ENCODE measurements at regions not wholly inside any gene's neighbourhood (a gene's known extent, or its start where the extent isn't known, plus 50 kb on each side); places are given as distances from the start of the nearest gene placed in this dataset.

DNA sequence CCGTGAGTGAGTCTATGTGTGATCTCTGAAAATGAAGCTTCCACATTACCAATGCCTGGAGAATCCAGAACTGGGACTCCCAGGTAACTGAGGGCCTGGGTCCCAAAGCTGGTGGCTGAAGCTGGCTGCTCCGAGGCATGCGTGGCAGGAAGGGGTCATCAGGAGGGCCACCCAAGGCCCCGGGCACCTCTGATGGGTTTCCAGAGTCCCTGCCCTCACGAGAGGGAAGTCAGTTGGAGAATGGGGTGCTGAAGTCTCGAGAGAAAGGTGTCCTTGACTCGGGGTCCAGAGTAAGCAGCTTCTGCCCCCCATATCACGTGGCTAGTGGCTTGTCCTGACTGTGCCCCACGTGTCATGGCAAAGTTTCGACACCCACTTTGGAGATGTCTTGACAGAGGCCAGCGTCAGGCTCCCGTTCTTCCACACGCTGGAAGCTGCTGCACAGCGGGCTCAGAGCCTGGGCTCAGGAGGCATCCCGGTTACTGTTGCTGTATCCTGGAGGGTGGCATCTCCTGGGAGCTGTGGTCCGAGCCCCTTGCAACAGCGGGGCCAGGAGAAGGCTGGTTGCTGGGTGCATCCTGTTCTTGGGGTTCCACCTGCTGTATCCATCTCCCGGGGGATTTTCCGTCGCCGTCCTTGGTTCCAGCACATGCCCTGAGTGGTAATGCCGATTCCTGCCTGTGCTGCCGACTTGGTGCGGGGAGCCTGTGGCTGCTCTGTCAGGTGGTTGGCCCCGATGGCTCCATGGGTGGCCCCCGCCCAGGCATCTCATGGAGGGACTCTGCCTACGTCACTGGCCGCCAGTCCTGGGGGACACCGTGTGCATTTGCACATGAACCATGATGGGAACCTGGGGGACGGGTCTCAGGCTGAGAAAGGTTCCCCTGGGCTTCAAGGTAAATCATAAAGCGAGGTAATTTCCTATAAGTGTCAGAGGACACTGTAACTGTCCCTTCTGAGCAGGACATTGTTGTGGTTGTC lies 183.3 kb upstream of the HDAC4 start:
- no peaks in the 10 kb centered on the region for H3K36me3 ChIP-seq
- no peaks in the 10 kb centered on the region for H3K9me3 ChIP-seq (replicated peaks in 1 of 11)
- no peak for TF ChIP-seq Cebpa-rat (IDR thresholded peaks at IDR 0.05)
- no peaks in the 10 kb centered on the region for H3K27me3 ChIP-seq
- H3K4me2 ChIP-seq, result peak overlapping the region in 5 of 11 experiments; percentile 41 to 96 (median 90); a peak in 7 of 22 replicates
- H3K4me1 ChIP-seq, result peaks cover 27 to 70% (median 55%) of the 10 kb centered on the region in 10 experiments
- H3K9ac ChIP-seq, result no peak overlapping the region
- no peaks in the 10 kb centered on the region for H4K20me1 ChIP-seq
- H3K4me3 ChIP-seq, result no peak overlapping the region
- H3K27ac ChIP-seq, result no peak overlapping the region

DNA sequence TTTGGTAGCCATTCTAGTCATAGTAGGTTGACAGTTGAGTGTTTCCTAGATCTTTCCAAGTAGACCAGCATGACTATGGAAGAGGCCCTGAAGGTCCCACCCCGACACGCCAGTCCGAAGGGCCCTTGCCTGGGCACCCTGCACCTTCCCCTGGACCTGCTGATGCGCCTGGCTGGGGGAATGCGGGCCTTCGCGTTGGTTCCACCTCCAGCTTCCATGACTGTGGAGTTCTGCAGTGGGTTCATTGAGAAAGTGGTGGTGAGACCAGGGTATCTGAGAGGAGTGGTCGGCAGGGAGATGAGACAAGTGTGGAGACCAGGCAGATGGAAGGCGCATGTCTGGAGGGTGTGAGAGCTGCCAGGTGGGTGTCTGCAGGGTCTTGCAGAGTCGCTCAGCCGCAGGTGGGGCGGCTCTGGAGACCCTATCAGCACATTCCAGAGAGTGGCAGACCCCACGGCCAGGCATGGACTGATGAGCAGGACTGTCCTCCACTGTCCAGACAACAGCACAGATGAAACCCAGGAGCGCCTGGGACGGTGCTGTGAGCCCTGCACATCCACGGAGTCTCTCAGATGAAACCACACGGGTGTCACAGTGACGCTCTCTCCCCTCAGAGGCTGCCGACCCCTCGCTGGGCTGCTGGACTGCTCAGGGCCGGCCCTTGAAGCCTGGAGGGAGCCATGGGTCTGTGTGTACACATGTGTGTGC lies 182.5 kb upstream of the HDAC4 start:
- no peaks in the 10 kb centered on the region for H3K9me3 ChIP-seq (replicated peaks in 1 of 11)
- no peak overlapping the region for H3K4me3 ChIP-seq
- H3K4me2 ChIP-seq, result no peak overlapping the region
- no peaks in the 10 kb centered on the region for H3K36me3 ChIP-seq
- no peak overlapping the region for H3K9ac ChIP-seq
- no peaks in the 10 kb centered on the region for H4K20me1 ChIP-seq
- no peaks in the 10 kb centered on the region for H3K27me3 ChIP-seq
- TF ChIP-seq Cebpa-rat (IDR thresholded peaks at IDR 0.05), result no peak
- peaks cover 19 to 64% (median 48%) of the 10 kb centered on the region in 10 experiments for H3K4me1 ChIP-seq
- no peak overlapping the region for H3K27ac ChIP-seq

DNA sequence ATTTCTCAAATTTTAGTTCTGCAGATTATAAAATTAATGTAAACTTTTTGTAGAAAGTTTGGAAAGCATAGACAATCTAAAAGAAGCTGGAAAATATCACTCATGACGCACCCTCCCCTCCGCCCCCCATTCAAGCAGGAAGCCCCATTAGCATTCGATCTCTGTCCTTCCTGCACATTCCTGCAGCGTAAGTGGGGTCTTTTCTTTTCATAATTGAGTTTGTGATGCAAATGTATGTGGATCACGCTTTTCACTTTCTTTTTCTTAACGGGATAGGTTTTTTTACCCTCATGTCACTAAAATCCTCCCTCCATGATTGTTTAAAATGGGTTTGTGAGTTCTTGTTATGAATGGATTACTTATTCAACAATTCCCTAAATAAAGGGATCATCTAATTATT lies 181.7 kb upstream of the HDAC4 start:
- no peaks in the 10 kb centered on the region for H3K9me3 ChIP-seq (replicated peaks in 1 of 11)
- no peaks in the 10 kb centered on the region for H3K27me3 ChIP-seq
- H3K4me3 ChIP-seq, result no peak overlapping the region
- no peak overlapping the region for H3K27ac ChIP-seq
- no peak for TF ChIP-seq Cebpa-rat (IDR thresholded peaks at IDR 0.05)
- H3K4me1 ChIP-seq, result peaks cover 16 to 62% (median 47%) of the 10 kb centered on the region in 10 experiments
- H4K20me1 ChIP-seq, result no peaks in the 10 kb centered on the region
- no peak overlapping the region for H3K9ac ChIP-seq
- no peak overlapping the region for H3K4me2 ChIP-seq
- H3K36me3 ChIP-seq, result no peaks in the 10 kb centered on the region

DNA sequence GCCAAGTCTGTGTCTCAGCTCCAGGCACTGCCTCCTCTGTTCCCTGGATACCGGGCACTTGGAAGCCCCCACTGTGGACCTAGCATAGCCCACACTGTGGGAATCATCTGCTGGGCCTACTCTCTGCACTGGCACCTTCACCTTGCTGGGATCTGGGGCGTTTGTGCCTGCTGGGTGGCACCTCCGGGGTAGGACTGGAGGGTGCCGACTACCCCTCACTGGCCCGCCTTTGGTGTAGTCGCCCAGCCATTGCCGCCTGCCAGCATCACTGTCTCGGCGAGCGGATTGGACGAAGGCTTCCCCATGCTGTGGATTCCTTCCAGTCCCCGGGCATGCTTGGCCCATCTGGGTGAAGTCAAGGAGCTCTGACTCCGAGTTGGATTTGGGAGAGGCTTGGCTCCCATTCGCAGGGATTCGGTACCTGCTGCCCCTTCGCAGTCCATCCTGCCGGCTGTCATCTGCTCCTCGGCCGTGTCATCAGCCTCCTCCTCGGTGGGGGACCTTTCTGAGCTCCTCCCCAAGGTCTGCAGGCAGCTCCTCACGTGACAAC lies 180.6 kb upstream of the HDAC4 start:
- 0 out of 22 replicates have a peak overlapping the region, but pooled peaks of 1 of the 11 experiments have one; percentile 21 for H3K4me2 ChIP-seq
- no peak overlapping the region for H3K9ac ChIP-seq
- no peaks in the 10 kb centered on the region for H3K27me3 ChIP-seq
- no peak for TF ChIP-seq Cebpa-rat (IDR thresholded peaks at IDR 0.05)
- no peaks in the 10 kb centered on the region for H4K20me1 ChIP-seq
- H3K27ac ChIP-seq, result no peak overlapping the region
- H3K4me3 ChIP-seq, result no peak overlapping the region
- H3K9me3 ChIP-seq (replicated peaks in 1 of 11), result no peaks in the 10 kb centered on the region
- no peaks in the 10 kb centered on the region for H3K36me3 ChIP-seq
- peaks cover 12 to 62% (median 46%) of the 10 kb centered on the region in 10 experiments for H3K4me1 ChIP-seq

DNA sequence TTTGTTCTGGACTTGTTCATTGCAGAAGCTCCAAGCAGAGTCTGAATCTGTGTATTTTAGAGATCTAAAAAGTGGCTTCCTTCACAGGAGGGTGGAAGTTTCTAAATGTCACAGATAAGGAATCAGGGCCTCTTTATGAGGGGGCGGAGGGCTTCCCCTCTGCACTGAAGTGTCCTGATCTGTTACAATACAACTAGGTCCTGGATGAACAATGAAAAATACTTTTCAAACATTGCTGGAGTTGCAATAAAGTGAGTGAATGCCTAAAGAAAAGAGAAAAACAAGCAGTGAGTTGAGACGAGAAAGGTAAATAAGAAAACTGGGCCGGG lies 179.3 kb upstream of the HDAC4 start:
- no peaks in the 10 kb centered on the region for H4K20me1 ChIP-seq
- H3K4me3 ChIP-seq, result no peak overlapping the region
- H3K4me1 ChIP-seq, result peaks cover 12 to 51% (median 35%) of the 10 kb centered on the region in 10 experiments
- H3K9ac ChIP-seq, result no peak overlapping the region
- no peak for TF ChIP-seq Cebpa-rat (IDR thresholded peaks at IDR 0.05)
- peak overlapping the region in 9 of 11 experiments; percentile 1 to 51 (median 38); a peak in 9 of 22 replicates for H3K4me2 ChIP-seq
- no peaks in the 10 kb centered on the region for H3K36me3 ChIP-seq
- H3K9me3 ChIP-seq (replicated peaks in 1 of 11), result no peaks in the 10 kb centered on the region
- H3K27ac ChIP-seq, result no peak overlapping the region
- H3K27me3 ChIP-seq, result no peaks in the 10 kb centered on the region

DNA sequence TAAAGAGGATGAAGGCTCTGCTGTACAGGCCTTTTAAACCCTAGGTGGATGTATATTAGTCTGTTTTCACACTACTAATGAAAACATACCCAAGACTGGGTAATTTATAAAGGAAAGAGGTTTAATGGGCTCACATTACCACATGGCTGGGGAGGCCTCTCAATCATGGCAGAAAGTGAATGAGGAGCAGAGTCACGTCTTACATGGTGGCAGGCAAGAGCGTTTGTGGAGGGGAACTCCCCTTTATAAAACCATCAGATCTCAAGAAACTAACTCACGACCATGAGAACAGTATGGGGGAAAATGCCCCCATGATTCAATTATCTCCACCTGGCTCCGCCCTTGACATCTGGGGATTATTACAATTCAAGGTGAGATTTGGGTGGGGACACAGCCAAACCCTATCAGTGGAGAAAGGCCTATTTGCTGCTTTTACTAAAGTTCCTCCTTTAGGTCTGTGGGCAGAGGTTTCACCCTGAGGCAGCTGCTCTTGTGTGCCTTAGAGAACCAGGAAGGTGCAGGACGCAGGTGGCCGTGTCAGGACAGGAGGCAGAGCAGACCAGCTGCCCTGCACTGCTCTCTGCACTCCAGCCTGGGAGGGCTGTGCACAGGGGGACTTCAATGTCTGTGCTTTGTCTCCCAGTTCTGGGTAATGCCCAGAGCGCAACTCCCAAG lies 178.8 kb upstream of the HDAC4 start:
- Histone ChIP-seq H3K27ac (no peak overlapping the region), H3K27me3 (no peaks in the 10 kb centered on the region), H3K9ac (no peak overlapping the region; a peak in 1 of 22 replicates), H3K4me3 (no peak overlapping the region), H3K9me3 (replicated peaks in 1 of 11) (no peaks in the 10 kb centered on the region), H4K20me1 (no peaks in the 10 kb centered on the region), H3K36me3 (no peaks in the 10 kb centered on the region), H3K4me1 (peaks cover 12 to 50% (median 35%) of the 10 kb centered on the region in 10 experiments), H3K4me2 (peak overlapping the region in 9 of 11 experiments; percentile 1 to 51 (median 38); a peak in 11 of 22 replicates)
- no peak for TF ChIP-seq Cebpa-rat (IDR thresholded peaks at IDR 0.05)

DNA sequence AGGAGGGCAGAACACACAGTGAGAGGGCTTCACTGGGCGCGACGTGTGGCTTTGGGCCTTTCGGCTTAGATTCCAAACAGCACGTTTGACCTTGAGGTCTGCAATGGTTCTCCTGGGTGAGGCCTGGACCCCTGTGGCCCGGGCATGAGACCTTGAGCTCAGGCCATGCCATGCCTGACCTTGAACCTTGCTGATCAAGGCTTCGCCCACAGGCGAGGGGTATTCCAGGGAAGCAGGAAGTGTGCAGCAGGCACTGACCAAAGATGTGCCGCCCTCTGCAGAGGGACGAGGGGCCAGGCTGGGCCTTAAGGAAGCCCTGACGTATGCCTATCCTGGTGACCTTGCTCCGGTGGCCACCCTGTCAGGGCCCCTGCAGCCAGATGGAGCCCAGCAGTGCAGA lies 178.3 kb upstream of the HDAC4 start:
- Histone ChIP-seq H3K27me3 (no peaks in the 10 kb centered on the region), H3K4me3 (no peak overlapping the region), H3K9ac (no peak overlapping the region), H3K9me3 (replicated peaks in 1 of 11) (no peaks in the 10 kb centered on the region), H4K20me1 (no peaks in the 10 kb centered on the region), H3K4me1 (peaks cover 12 to 49% (median 35%) of the 10 kb centered on the region in 10 experiments), H3K36me3 (no peaks in the 10 kb centered on the region), H3K27ac (no peak overlapping the region), H3K4me2 (peak overlapping the region in 6 of 11 experiments; percentile 26 to 51 (median 40); a peak in 9 of 22 replicates)
- TF ChIP-seq Cebpa-rat (IDR thresholded peaks at IDR 0.05), result no peak

DNA sequence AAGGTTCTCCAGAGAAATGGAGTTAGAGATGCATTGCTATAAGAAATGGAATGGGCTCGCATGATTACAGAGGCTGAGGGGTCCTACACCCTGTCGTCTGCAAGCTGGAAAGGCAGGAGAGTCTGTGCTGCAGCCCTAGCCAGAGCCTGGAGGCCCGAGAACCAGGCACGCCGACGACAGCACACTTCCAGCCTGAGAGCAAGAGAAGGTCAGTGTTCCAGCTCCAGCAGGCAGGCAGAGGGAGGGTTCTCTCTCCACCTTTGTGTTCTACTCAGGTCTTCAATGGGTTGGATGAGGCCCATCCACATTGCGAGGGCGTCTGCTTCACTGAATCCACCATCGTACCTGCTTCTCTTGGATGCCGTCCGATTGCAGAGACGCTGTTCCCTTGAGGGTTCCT lies 177.6 kb upstream of the HDAC4 start:
- Histone ChIP-seq H3K27ac (no peak overlapping the region), H3K9me3 (replicated peaks in 1 of 11) (no peaks in the 10 kb centered on the region), H3K4me2 (peak overlapping the region in 1 of 11 experiments; percentile 70; a peak in 1 of 22 replicates), H3K4me1 (peaks cover 12 to 49% (median 35%) of the 10 kb centered on the region in 10 experiments), H3K27me3 (no peaks in the 10 kb centered on the region), H3K9ac (no peak overlapping the region), H3K4me3 (no peak overlapping the region), H3K36me3 (no peaks in the 10 kb centered on the region), H4K20me1 (no peaks in the 10 kb centered on the region)
- no peak for TF ChIP-seq Cebpa-rat (IDR thresholded peaks at IDR 0.05)
